Stimulated activated CD8-positive, alpha-beta memory T cell treated with anti-CD3 and anti-CD28 coated beads, Interleukin-12 subunit alpha, Interleukin-12 subunit beta, amount 100 ng/mL, for 1 hour (primary cell): ENCODE measurements at regions not wholly inside any gene's neighbourhood (a gene's known extent, or its start where the extent isn't known, plus 50 kb on each side); places are given as distances from the start of the nearest gene placed in this dataset.

Source experiments
- DNase-seq: peaks from one replicate; pipeline ENCODE4 v3.0.0-alpha.2; 2020; ENCODE audit warnings: low read depth

GRCh38 chr16:5649762-5650743 lies 552.5 kb upstream of the EEF2KMT start:
- no peak for DNase-seq

GRCh38 chr16:5647051-5647450 lies 549.5 kb upstream of the EEF2KMT start:
- DNase-seq: no peak

- no peak for DNase-seq
Measured at GRCh38 chr16:5643855-5644531, 546.4 kb upstream of the EEF2KMT start.

- no peak for DNase-seq
Measured at GRCh38 chr16:5642436-5642835, 544.8 kb upstream of the EEF2KMT start.

GRCh38 chr16:5642011-5642410 lies 544.4 kb upstream of the EEF2KMT start:
- no peak for DNase-seq

GRCh38 chr16:5640883-5641282 lies 543.3 kb upstream of the EEF2KMT start:
- no peak for DNase-seq

- no peak for DNase-seq
Measured at GRCh38 chr16:5639531-5639930, 541.9 kb upstream of the EEF2KMT start.

GRCh38 chr16:5635331-5635730 lies 537.7 kb upstream of the EEF2KMT start:
- DNase-seq: no peak

- no peak for DNase-seq
Measured at GRCh38 chr16:5634666-5635180, 537.1 kb upstream of the EEF2KMT start.

- DNase-seq: no peak
Measured at GRCh38 chr16:5633845-5634440, 536.3 kb upstream of the EEF2KMT start.

- DNase-seq: no peak
Measured at GRCh38 chr16:5622234-5622884, 524.8 kb upstream of the EEF2KMT start.

- DNase-seq: no peak
Measured at GRCh38 chr16:5621826-5622225, 524.2 kb upstream of the EEF2KMT start.

- no peak for DNase-seq
Measured at GRCh38 chr16:5619304-5619703, 521.7 kb upstream of the EEF2KMT start.

- DNase-seq: no peak
Measured at GRCh38 chr16:5616841-5617240, 519.2 kb upstream of the EEF2KMT start.

GRCh38 chr16:5615868-5616642 lies 518.5 kb upstream of the EEF2KMT start:
- DNase-seq: no peak

GRCh38 chr16:5607169-5607568 lies 509.6 kb upstream of the EEF2KMT start:
- DNase-seq: no peak

GRCh38 chr16:5605404-5605803 lies 507.8 kb upstream of the EEF2KMT start:
- no peak for DNase-seq

GRCh38 chr16:5604770-5605169 lies 507.2 kb upstream of the EEF2KMT start:
- DNase-seq: no peak

GRCh38 chr16:5603836-5604235 lies 506.2 kb upstream of the EEF2KMT start:
- DNase-seq: no peak

- DNase-seq: no peak
Measured at GRCh38 chr16:5601957-5602356, 504.4 kb upstream of the EEF2KMT start.

GRCh38 chr16:5598793-5599192 lies 501.2 kb upstream of the EEF2KMT start:
- no peak for DNase-seq
